Heart left ventricle (tissue), 13 donors: ENCODE measurements at regions not wholly inside any gene's neighbourhood (a gene's known extent, or its start where the extent isn't known, plus 50 kb on each side); places are given as distances from the start of the nearest gene placed in this dataset.

Experiments
- POLR2A ChIP-seq, 2 donors: fragments of 450-650 bp; IDR thresholded peaks; one replicate each; pipeline ENCODE4 v1.6.1; 2017; ENCODE audit warnings: antibody characterized with exemption in 2 of 2, mild to moderate bottlenecking in 2 of 2, moderate library complexity in 2 of 2
- TF ChIP-seq, protein P1 (sequence below), 12 donors: fragments of 200-600 bp; sonication (generic) in 4 of 12; IDR thresholded peaks; one replicate each; pipeline versions ENCODE4 v1.5.0 to v1.8.0; 2018 to 2022; ENCODE audit warnings: antibody characterized with exemption in 12 of 12, mild to moderate bottlenecking in 5 of 12
- donor health status: ischemic (EF 13 %, LVEDD 7.1; RV severe dilation, severe dysfunction).
- donor health status: DM: no; HTN: yes; CAD: no.
- donor health status: DM: no; HTN: no; CAD: no.
- donor health status: ischemic (EF 25% LVEDD 6.9; RV normal size, moderate dysfunction).
- donor health status: ischemic (EF 25% LVEDD 5.7; RV mildly dilated, moderate dysfunction).
- donor health status: ischemic (EF 35%, LVEDD 5.7; RV mildly dilated, moderate dysfunction).
- donor health status: nonischemic (EF 11% LVEDD 7.7; RV severe dilation, severe dysfunction).
- donor health status: DM: yes; HTN: yes; CAD: no.
- donor health status: PGD.
- donor health status: ischemic (EF 29% LVEDD 5.4; RV normal size, mild dysfunction).
- donor health status: nonischemic (EF 23%, LVEDD 6.1; RV moderate dilation, normal function).

DNA sequence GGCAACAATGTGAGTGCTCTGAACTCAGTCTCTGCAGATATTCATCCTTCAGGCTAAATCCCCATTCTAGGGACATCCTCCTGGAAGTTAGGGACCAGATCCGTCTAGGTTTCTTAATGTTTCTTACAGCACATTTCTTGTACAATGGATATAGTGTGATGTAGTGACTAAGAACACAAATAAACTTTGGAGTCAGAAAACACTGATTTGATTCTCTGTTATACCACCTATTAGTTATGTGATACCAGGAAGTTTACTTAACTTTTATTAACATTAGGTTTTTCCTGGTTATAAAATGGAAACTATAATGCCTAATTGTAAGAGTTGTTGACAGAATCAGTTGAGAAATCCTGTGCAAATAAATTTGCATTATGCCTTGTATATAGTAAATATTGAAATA is 57.6 kb upstream of the KCNQ5 start:
- TF ChIP-seq, protein P1, sequence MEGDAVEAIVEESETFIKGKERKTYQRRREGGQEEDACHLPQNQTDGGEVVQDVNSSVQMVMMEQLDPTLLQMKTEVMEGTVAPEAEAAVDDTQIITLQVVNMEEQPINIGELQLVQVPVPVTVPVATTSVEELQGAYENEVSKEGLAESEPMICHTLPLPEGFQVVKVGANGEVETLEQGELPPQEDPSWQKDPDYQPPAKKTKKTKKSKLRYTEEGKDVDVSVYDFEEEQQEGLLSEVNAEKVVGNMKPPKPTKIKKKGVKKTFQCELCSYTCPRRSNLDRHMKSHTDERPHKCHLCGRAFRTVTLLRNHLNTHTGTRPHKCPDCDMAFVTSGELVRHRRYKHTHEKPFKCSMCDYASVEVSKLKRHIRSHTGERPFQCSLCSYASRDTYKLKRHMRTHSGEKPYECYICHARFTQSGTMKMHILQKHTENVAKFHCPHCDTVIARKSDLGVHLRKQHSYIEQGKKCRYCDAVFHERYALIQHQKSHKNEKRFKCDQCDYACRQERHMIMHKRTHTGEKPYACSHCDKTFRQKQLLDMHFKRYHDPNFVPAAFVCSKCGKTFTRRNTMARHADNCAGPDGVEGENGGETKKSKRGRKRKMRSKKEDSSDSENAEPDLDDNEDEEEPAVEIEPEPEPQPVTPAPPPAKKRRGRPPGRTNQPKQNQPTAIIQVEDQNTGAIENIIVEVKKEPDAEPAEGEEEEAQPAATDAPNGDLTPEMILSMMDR (IDR thresholded peaks at IDR 0.05), result no peak
- TF ChIP-seq POLR2A (IDR thresholded peaks at IDR 0.05), result no peak
